GM15510 (cell line): ENCODE measurements at regions not wholly inside any gene's neighbourhood (a gene's known extent, or its start where the extent isn't known, plus 50 kb on each side); places are given as distances from the start of the nearest gene placed in this dataset.

Source experiments
- POLR2A ChIP-seq: IDR thresholded peaks from 3 replicates; pipeline ENCODE4 v1.6.1; 2011; ENCODE audit warnings: borderline replicate concordance; ENCODE audit not compliant: insufficient read length; ENCODE audit errors: extremely low read depth

DNA sequence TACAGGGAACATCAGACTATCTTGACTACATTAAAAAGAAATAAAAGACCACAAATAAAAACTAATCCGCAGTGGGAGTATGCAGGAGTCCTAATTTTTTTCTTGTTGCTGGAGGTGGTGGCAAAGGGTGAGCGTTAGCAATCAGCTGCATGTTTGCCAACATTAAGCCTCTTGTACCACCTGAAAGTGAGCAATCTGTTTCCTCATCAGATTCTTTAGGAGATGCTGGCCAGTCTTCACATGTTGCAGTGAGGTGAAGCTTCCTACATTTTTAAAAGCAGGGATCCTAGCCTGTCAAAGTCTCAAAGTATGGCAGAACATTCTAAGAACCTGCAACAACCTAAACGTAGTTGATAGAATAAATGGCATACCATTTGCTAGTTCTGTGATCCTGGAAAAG, 162.2 kb upstream of the MEF2C start:
- TF ChIP-seq POLR2A, result no peak

DNA sequence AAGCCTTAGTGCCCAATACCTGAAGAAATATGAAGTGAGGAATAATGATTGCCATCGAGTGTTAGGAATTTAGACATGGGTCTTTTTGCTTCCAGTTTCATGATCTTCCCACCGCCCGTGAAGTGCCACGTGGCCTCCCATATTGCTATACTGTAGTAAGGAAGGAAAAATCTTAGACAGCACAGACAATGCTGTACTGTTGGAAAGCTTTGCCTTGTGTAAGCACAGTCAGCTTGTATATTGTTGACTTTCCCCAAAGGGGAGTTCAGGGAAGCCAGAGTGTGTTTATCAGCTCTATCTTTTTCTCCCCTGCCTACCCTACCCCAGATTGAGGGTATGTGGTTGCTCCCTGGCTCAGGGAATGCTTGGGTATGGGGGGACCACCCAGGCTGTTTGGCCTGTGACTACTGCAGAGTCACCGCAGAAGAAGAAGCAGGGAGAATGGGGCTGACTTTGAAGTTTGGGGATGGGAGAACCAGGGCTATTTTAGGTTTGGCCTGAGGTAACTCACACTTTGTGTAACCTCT, 161.8 kb upstream of the MEF2C start:
- no peak for TF ChIP-seq POLR2A

DNA sequence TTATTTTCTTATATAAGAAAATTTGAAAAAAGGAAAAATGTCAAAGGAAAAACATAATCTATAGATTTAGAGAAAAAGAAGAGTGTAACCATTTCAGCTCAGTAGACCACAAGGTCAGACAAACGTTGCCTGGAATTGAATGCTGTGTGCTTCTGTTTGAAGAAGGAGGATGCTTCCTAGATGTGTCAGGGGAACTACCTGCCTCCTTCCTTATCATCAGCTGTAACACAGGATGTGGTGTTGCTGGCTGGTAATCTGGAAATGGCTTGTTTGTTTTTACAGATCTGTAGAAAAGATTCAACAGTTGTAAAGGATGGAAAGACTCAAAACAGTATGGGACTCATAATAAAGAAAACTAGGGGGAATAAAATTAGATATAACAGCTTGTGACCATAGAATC, 160.7 kb upstream of the MEF2C start:
- no peak for TF ChIP-seq POLR2A

DNA sequence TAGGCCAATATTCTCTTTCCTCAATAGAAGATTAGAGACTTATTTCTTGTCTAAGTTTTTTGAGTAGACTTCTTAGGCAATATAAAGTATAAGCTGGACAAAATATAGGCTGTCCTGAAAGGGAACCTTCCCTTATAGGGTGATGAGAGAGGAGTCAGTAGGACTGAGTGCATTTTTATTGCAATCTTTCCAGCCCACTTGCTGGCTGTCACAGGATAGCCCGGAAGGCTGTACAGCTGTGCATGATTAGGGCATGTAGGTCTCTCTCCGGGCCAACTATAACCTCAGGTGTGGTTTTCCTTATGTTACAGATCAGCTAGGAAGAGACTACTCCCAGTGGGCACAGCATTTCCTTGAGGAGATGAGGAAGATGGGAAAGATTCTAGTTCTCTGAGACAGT, 159.8 kb upstream of the MEF2C start:
- TF ChIP-seq POLR2A, result no peak

DNA sequence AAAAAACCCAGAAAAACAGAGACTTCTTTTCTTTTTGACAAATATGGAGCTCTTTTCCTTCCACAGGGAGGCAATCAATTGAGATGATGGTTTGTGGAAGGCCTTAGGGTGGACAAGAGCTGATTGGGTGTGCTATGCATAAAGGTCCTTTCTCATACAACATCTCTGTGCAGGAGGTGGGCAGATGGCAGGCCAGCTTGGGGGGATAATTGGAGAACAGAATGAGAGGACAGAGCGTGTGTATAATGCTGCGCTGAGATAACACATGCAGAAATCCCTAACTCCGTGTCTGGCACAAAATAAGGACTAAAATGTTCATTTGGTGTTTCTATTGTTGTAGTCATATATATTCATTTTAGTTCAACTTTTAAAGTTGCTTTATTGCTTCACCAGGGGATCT, 159.0 kb upstream of the MEF2C start:
- TF ChIP-seq POLR2A, result no peak

DNA sequence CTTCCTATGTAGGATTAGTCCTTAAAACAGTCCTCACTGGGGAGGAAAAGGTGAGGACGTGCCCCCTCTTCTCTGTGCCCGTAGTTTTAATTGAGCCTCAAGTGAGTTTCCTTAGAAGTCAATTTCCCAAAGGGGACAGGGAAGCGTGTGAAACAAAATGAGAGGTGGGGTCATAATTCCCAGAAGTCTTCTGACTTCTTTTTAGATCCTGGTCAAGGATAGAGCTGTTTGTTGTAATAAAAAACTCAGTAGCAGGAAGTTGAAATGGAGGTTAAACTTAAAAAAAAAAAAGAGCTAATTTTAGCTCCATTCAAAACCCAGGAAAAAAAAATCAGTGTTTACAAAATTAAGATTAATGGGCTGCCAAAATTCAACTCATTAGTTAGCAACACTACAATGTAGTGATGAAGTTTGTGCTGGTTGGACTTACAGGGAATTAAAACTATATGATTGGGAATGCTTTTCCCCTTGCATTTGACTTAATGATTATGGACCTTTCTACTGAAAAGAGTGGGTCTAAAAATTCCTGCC, 158.3 kb upstream of the MEF2C start:
- TF ChIP-seq POLR2A, result no peak

DNA sequence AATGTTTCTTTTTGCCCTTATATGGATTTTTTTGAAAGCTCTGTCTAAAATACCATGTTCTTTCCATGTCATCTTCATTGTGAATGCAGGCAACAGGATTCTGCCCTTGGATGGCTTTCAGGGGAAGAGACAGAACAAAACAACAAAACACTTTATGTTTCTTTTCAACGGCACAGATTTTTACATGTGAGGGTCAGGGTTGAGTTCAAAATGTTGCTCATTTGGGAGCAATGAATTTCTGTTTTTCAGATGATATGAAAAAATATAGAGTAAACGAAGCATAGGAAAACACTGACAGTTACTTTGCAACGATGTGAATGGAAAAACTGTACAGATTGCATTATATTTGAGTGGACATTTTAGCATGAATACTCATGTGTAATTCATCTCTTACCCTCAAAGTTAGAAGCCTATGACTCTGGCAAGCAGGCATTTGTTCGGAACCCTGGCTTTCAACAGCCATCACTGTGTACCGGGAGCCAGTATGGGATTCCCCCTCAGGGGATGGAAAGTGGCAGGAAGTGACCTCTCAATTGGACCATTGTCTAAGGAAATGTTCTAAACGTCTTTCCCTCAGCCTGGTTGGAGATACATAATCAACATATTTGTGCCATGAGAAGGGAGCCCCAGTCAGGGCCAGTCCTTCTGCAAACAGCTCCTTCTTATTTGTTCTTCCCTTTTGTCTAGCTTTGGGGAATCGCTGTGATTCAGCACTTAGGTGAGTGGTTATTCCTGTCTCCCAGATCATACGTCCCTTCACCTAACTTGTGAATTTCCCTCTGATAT, 153.9 kb upstream of the MEF2C start:
- TF ChIP-seq POLR2A, result no peak

DNA sequence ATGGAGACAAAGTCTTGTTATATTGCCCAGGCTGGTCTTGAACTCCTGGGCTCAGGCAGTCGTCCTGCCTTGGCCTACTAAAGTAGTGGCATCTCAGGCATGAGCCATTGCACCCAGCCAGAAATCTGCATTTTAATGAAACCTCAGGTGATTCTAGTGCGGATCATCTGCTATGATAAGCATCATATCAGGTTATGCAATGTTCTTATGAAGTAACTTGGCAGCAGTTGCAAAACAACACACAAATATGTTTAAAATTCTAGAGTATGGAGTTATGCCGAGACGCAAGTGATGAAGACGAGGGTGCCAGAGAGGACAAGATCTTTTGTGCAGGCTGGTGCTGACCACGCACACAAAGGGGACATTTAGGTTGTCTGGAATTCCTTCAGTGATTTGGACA, 153.2 kb upstream of the MEF2C start:
- TF ChIP-seq POLR2A, result no peak

DNA sequence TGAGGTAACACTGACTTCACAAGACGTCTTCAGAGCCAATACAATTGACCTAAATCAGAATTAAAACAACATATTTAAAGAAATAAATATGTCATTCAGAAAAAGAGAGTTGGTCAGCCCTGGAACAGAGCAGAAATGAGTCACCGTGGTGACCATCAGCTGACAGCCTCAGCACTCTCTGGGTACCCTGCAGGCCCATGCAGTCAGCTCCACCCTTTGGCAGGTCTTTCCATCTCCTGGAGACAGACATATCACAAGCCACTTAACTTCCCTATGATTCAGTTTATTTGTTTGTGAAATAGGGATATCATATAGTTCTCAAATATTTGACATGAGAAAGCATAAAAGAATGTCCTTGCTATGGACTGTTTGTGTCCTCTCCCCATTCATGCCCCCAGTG, 151.6 kb upstream of the MEF2C start:
- TF ChIP-seq POLR2A, result no peak

DNA sequence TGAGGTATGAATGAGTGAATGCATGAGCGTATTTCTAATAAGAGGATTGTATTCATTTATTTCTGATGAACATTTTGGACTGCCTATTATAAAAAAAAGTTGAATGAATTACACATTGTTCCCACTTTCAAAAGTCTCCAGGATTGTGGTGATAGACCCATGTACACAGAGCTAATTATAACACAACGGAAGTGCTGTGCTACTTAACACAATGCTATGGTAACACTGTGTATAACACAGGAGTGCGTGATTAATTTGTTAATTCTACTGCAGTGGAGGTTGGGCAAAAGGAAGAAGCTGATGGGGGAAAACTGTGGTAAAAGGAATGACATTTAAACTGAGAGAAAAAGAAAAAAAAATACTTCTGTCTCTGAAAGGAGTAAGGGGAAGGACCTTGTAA, 147.8 kb upstream of the MEF2C start:
- no peak for TF ChIP-seq POLR2A

DNA sequence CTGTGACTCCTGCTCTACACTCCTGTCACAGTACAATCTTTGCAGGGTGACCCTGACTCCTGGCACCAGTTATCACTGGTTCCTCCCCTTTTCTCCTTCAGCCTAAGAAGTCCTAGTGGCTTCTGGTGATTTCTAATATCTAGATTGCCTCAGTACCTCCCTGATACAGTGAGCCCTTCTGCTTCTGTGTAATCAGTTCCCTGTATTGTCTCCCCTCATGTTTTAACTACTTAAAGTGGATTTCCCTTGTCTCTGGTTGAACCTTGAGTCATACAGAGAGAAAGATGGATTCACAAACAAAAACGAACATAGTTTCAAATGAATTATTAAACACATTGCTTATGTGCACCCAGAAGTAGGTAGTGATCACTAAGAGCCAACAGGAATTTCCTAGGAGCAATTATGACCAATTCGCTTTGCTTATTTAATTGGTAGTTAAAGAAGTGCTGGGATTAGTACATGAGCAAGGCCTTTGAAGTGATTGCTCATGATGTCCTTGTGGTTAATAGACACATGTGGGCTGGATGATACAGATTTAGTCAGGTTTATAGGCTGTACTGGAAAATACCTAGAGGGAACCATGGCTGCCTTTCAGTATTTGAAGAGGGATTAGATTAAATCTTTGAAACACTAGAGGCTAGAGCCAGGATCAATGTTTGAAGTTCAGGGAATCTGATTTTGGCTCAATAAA, 145.8 kb upstream of the MEF2C start:
- TF ChIP-seq POLR2A, result no peak

DNA sequence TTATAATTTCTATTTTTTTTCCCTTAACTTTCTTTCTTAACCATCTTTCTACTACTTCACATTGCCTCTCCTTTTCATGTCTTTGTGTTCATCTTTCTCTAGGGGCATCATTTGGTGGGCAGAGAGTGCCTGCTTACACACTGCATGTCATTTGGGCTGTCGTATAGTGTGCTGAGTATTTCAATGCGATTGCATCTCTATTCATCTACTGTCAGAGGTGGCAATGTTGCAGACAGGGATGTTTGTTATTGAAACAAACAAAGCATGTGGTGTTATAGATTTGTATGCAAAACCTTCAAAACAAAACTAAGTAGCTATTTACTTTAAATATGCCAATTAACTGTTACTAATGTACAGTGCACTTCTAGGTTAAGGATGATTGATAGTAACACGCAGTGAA, 141.1 kb upstream of the MEF2C start:
- no peak for TF ChIP-seq POLR2A

DNA sequence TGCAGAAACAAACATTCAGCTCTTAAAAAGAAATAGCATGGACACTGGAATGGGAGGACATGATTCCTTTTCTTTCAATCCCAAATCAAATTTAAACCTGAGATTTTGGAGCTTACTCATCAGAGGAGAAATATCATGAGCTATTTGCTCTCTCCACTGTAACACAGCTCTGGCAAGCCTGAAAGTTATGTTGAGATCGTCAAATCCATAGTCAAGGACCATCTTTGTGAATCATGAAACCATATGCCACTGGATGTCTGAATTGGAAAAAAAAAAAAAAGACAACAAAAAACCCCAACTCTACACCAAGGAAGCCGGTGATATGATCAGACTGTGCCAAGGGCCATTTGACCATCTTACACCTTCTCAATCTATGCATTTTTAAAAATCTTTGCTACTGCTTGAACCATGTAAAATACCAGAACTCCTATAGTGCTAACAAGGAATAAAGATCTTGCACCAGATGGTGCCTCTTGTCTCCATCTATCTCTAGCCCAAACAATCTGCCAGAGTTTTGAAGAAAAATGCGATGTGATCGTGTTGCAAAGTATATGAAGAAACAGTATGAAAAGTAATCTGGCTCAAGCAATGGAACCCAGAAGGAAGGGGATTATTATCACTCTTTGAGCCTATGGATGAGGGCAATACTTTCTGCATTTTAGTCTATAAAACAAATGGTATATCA, 138.1 kb upstream of the MEF2C start:
- no peak for TF ChIP-seq POLR2A

DNA sequence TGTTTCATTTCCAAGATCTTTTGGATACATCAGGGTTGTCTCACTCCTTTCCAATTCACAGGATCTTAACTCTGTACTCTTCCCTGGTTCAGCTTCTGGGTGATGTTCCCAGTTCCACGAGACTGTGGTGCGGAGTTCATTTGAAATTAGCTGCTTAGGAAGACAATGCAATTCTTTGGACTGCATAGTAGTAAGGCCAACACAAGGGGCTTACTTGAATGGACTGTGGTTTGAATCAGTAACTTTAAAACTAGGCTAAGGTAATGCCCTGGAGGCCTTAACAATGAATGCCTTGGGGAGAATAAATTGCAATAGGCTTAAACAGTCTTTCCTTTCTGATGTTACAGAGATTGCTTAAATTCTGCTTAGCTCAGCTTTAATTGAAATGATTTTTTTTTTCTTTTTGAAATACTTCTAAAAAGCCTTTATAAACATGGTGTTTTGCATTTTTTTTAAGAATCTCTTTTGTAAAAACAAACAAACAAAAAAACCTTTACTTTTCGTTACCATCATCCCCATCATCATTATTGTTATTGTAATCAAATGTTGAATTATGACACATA, 133.8 kb upstream of the MEF2C start:
- no peak for TF ChIP-seq POLR2A

DNA sequence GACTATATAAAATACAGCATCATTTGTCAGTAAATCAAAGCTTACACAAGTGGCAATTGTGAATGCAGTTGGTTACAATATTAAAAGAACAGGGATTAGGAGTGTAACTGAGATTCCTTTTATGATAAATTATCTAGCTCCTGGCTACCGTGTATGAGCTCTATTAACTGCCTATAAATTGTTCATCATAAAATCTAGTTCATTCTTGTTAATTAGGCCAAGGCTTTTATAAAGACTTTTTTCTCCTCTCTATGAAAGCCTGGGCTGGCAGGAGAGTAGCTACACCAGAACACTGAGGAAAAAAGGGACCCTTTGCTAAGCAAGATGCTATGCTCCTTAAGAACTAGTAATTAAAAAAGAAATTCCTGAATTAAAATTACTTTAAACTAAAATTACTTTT, 132.4 kb upstream of the MEF2C start:
- TF ChIP-seq POLR2A, result no peak

DNA sequence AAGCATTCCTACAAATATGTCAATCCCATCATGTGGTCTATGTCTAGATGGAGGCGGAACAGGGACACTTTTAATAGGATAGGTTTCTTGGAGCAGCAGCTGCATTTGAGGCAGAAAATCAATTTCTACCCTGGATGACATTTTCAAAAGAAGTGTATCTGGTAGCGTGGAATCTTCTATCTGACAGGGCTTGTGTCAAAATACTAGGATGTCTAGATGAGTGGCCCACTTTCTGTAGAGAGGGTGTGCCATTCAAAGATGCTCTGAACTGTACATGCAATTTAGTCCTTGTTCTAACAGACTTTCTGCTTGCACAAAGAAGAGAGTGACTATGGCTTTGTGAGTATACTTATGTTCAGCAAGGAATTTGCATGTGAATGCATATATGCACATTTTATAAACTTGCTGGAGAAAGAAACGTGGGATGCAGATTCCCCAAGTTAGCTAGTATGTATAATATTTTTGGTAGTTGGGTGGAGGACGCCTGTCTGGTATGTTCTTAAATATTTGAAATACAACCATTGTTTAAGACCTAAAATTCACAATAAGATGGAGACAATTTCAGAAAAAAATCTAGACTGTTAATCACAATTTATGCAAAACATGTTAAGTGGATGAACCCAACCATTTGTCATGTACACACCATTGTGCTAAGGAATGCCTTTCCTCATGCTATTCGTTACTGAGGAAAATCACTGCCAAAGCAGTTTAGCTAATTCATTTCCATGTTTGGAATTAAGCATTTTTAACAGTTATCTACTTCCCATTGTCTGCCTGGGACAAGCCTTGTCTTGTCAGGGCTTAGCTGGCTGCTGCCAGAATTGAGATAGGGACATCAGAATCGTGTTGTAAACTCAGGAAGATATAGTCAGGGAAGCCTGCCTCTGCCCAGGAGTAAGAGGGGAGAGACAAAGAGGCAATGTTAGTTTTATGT, 129.1 kb upstream of the MEF2C start:
- no peak for TF ChIP-seq POLR2A
